Brain microvascular endothelial cell (primary cell): ENCODE measurements at regions not wholly inside any gene's neighbourhood (a gene's known extent, or its start where the extent isn't known, plus 50 kb on each side); places are given as distances from the start of the nearest gene placed in this dataset.

Experiments used
- DNase-seq: peaks from one replicate; pipeline ENCODE4 v3.0.0-alpha.2; 2020
- H3K27ac ChIP-seq: fragments of 250-450 bp; sonication (Bioruptor Pico); 2 replicates; pipeline ENCODE4 v1.5.1; 2020; ENCODE audit warnings: mild to moderate bottlenecking, moderate library complexity
- H3K27me3 ChIP-seq: fragments of 250-450 bp; sonication (Bioruptor Pico); replicated peaks from 2 replicates; pipeline ENCODE4 v1.5.1; 2020; ENCODE audit warnings: mild to moderate bottlenecking
- H3K36me3 ChIP-seq: fragments of 250-450 bp; sonication (Bioruptor Pico); replicated peaks from 2 replicates; pipeline ENCODE4 v1.5.1; 2020; ENCODE audit warnings: mild to moderate bottlenecking
- H3K4me3 ChIP-seq: 2 replicates; pipeline ENCODE4 v1.5.1; 2011; ENCODE audit warnings: low read depth, mild to moderate bottlenecking, control low read depth, low read length, moderate library complexity
- CTCF ChIP-seq: IDR thresholded peaks from 2 replicates; pipeline ENCODE4 v1.5.1; 2011; ENCODE audit warnings: low read depth, mild to moderate bottlenecking, moderate library complexity, low read length, control low read depth, inconsistent platforms; ENCODE audit errors: missing control alignments
- in situ Hi-C: cut with HindIII; loops from 2 replicates; pipeline ENCODE4 v1.10.0; 2017; ENCODE audit warnings: low sequenced_read_pairs, low pct_ligation_motif_present

- in situ Hi-C loops, result no loop called here
- H3K36me3 ChIP-seq, result no peaks in the 10 kb centered on the region
- DNase-seq, result no peak
- H3K27ac ChIP-seq, result no peak overlapping the region
- H3K27me3 ChIP-seq, result no peaks in the 10 kb centered on the region
- H3K4me3 ChIP-seq, result no peak overlapping the region
- TF ChIP-seq CTCF, result no peak
Measured at GRCh38 chr2:94939349-94939748, 68.1 kb downstream of the TEKT4 start.

- no peak for TF ChIP-seq CTCF
- in situ Hi-C loops, result no loop called here
- Histone ChIP-seq H3K27me3 (no peaks in the 10 kb centered on the region), H3K4me3 (no peak overlapping the region), H3K27ac (no peak overlapping the region), H3K36me3 (no peaks in the 10 kb centered on the region)
- no peak for DNase-seq
Measured at GRCh38 chr2:94947097-94948016, 76.1 kb downstream of the TEKT4 start.

- no peak for TF ChIP-seq CTCF
- H3K27ac ChIP-seq, result no peak overlapping the region
- no peaks in the 10 kb centered on the region for H3K27me3 ChIP-seq
- H3K36me3 ChIP-seq, result no peaks in the 10 kb centered on the region
- in situ Hi-C loops, result no loop called here
- DNase-seq, result no peak
- no peak overlapping the region for H3K4me3 ChIP-seq
Measured at GRCh38 chr2:94955702-94956101, 69.8 kb upstream of the MAL start.

- Histone ChIP-seq H3K27me3 (no peaks in the 10 kb centered on the region), H3K36me3 (no peaks in the 10 kb centered on the region), H3K4me3 (no peak overlapping the region), H3K27ac (no peak overlapping the region)
- in situ Hi-C loops, result no loop called here
- DNase-seq, result peak; percentile 38
- peak; percentile 87 for TF ChIP-seq CTCF
Measured at GRCh38 chr2:94956797-94957391, 68.6 kb upstream of the MAL start.

- TF ChIP-seq CTCF, result no peak
- Histone ChIP-seq H3K27ac (no peak overlapping the region), H3K27me3 (no peaks in the 10 kb centered on the region), H3K36me3 (no peaks in the 10 kb centered on the region), H3K4me3 (no peak overlapping the region)
- in situ Hi-C loops, result no loop called here
- DNase-seq, result no peak
Measured at GRCh38 chr2:94958245-94958644, 67.3 kb upstream of the MAL start.
